Tibial nerve (tissue), 3 donors: ENCODE measurements at regions not wholly inside any gene's neighbourhood (a gene's known extent, or its start where the extent isn't known, plus 50 kb on each side); places are given as distances from the start of the nearest gene placed in this dataset.

Source experiments
- CTCF ChIP-seq, 5 experiments: fragments of 200-600 bp in 3 of 5; fragments of 450-650 bp in 2 of 5; sonication (generic) in 3 of 5; IDR thresholded peaks; one replicate each; pipeline ENCODE4 v1.5.1; 2016 to 2019; ENCODE audit warnings: antibody characterized with exemption in 5 of 5, mild to moderate bottlenecking in 3 of 5, moderate library complexity in 2 of 5
- POLR2A ChIP-seq, 2 donors: fragments of 450-650 bp; IDR thresholded peaks; one replicate each; pipeline ENCODE4 v1.6.1; 2017; ENCODE audit warnings: antibody characterized with exemption in 2 of 2, mild to moderate bottlenecking in 2 of 2, moderate library complexity in 2 of 2

- TF ChIP-seq CTCF (IDR thresholded peaks at IDR 0.05) (peak; percentile 71 to 88 (median 76)), POLR2A (IDR thresholded peaks at IDR 0.05) (no peak)
Observed at GRCh38 chr1:178031856-178032320, 62.0 kb upstream of the RASAL2 start.
